ENCODE measurements at regions not wholly inside any gene's neighbourhood (a gene's known extent, or its start where the extent isn't known, plus 50 kb on each side); places are given as distances from the start of the nearest gene placed in this dataset.

GRCh38 chr6:98560841-98561240, 273.5 kb upstream of the POU3F2 start:
- Histone ChIP-seq H3K4me2 (ENCODE audit: low read depth, low read length) (peak overlapping the region; percentile 74), H3K27ac (ENCODE audit: low read length) (peak overlapping the region; percentile 84), H3K36me3 (replicated peaks; ENCODE audit: insufficient read depth, low read length) (no peaks in the 10 kb centered on the region), H3K79me2 (ENCODE audit: low read length) (no peaks in the 10 kb centered on the region), H4K20me1 (ENCODE audit: insufficient read depth, low read length) (no peaks in the 10 kb centered on the region), H3K27me3 (replicated peaks; ENCODE audit: insufficient read depth, low read length) (no peaks in the 10 kb centered on the region), H2AFZ (ENCODE audit: low read length) (peak overlapping the region; percentile 65), H3K9me2 (replicated peaks; ENCODE audit: insufficient read depth, low read length) (no peaks in the 10 kb centered on the region), H3K9me3 (replicated peaks; ENCODE audit: insufficient read depth, low read length) (no peaks in the 10 kb centered on the region), H3K9ac (ENCODE audit: low read length) (peak overlapping the region; percentile 44; the same call in 1 of the 2 replicates), H3K4me3 (ENCODE audit: low read length) (peak overlapping the region; percentile 28; the same call in 1 of the 2 replicates), H3F3A (ENCODE audit: insufficient read depth, low read length) (peaks cover 13% of the 10 kb centered on the region), H3K4me1 (ENCODE audit: low read length) (peaks cover 37% of the 10 kb centered on the region)
- peak; percentile 30 for DNase-seq
- no peak for TF ChIP-seq EZH2 (optimal IDR thresholded peaks at IDR 0.05; ENCODE audit: low read depth, low read length)
- TF ChIP-seq EZH2phosphoT487 (IDR thresholded peaks at IDR 0.05; ENCODE audit: low read length), result no peak
- no peak for TF ChIP-seq CTCF (IDR thresholded peaks at IDR 0.05; ENCODE audit: low read length)

- no peak for TF ChIP-seq EZH2 (optimal IDR thresholded peaks at IDR 0.05; ENCODE audit: low read depth, low read length)
- no peak for TF ChIP-seq CTCF (IDR thresholded peaks at IDR 0.05; ENCODE audit: low read length)
- TF ChIP-seq EZH2phosphoT487 (IDR thresholded peaks at IDR 0.05; ENCODE audit: low read length), result no peak
- H3K4me3 ChIP-seq (ENCODE audit: low read length), result no peak overlapping the region
- H3K79me2 ChIP-seq (ENCODE audit: low read length), result no peaks in the 10 kb centered on the region
- H3K9me3 ChIP-seq (replicated peaks; ENCODE audit: insufficient read depth, low read length), result no peaks in the 10 kb centered on the region
- no peaks in the 10 kb centered on the region for H3K27me3 ChIP-seq (replicated peaks; ENCODE audit: insufficient read depth, low read length)
- H3K36me3 ChIP-seq (replicated peaks; ENCODE audit: insufficient read depth, low read length), result no peaks in the 10 kb centered on the region
- H3F3A ChIP-seq (ENCODE audit: insufficient read depth, low read length), result peaks cover 2% of the 10 kb centered on the region; the same call in 1 of the 2 replicates
- no peak for DNase-seq
- peaks cover 7% of the 10 kb centered on the region for H3K4me1 ChIP-seq (ENCODE audit: low read length)
- H2AFZ ChIP-seq (ENCODE audit: low read length), result no peak overlapping the region
- no peaks in the 10 kb centered on the region for H3K9me2 ChIP-seq (replicated peaks; ENCODE audit: insufficient read depth, low read length)
- no peak overlapping the region for H3K9ac ChIP-seq (ENCODE audit: low read length)
- H3K27ac ChIP-seq (ENCODE audit: low read length), result no peak overlapping the region
- H4K20me1 ChIP-seq (ENCODE audit: insufficient read depth, low read length), result no peaks in the 10 kb centered on the region
- no peak overlapping the region for H3K4me2 ChIP-seq (ENCODE audit: low read depth, low read length)
Observed at GRCh38 chr6:98566126-98566525, 268.2 kb upstream of the POU3F2 start.

- Histone ChIP-seq H3K9me3 (replicated peaks; ENCODE audit: insufficient read depth, low read length) (no peaks in the 10 kb centered on the region), H3K4me3 (ENCODE audit: low read length) (no peak overlapping the region), H3K4me2 (ENCODE audit: low read depth, low read length) (no peak overlapping the region), H4K20me1 (ENCODE audit: insufficient read depth, low read length) (no peaks in the 10 kb centered on the region), H3K9me2 (replicated peaks; ENCODE audit: insufficient read depth, low read length) (no peaks in the 10 kb centered on the region), H3K4me1 (ENCODE audit: low read length) (no peaks in the 10 kb centered on the region), H2AFZ (ENCODE audit: low read length) (no peak overlapping the region), H3K79me2 (ENCODE audit: low read length) (no peaks in the 10 kb centered on the region), H3K27ac (ENCODE audit: low read length) (no peak overlapping the region), H3F3A (ENCODE audit: insufficient read depth, low read length) (no peaks in the 10 kb centered on the region), H3K9ac (ENCODE audit: low read length) (no peak overlapping the region), H3K36me3 (replicated peaks; ENCODE audit: insufficient read depth, low read length) (no peaks in the 10 kb centered on the region), H3K27me3 (replicated peaks; ENCODE audit: insufficient read depth, low read length) (no peaks in the 10 kb centered on the region)
- no peak for DNase-seq
- TF ChIP-seq EZH2phosphoT487 (IDR thresholded peaks at IDR 0.05; ENCODE audit: low read length) (no peak), EZH2 (optimal IDR thresholded peaks at IDR 0.05; ENCODE audit: low read depth, low read length) (no peak), CTCF (IDR thresholded peaks at IDR 0.05; ENCODE audit: low read length) (no peak)
Observed at GRCh38 chr6:98572579-98572978, 261.8 kb upstream of the POU3F2 start.

Measured in MM.1S (cell line).